ENCODE measurements at regions not wholly inside any gene's neighbourhood (a gene's known extent, or its start where the extent isn't known, plus 50 kb on each side); places are given as distances from the start of the nearest gene placed in this dataset.

DNA sequence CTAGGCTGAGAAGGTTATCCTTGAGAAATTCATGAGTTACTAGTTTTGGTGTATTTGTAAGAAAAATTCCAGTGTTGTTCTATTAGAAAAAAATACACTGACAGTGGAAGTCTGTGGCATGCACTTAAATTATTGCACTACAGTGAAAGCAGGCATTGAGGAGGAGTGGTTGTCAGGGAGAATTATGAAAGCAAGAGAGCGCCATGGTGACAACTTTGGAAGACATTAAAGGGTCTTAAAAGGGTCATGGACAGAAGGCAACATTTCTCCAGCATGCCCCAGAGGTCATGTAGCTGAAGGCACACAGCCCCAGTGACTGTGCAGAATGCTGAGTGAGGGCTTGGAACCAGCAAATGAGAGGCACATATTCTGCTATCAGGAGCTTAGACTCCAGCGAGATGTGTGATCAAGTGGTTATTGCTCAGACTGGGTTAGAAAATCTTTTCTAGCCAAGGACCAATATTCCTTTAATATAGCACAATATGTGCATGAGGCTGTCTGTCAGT is 292.7 kb downstream of the OLFM4 start:
- Histone ChIP-seq H3K27ac (no peak overlapping the region), H3K4me3 (no peak overlapping the region)
- no peak for DNase-seq (ENCODE audit: low spot score)
- TF ChIP-seq, protein P1, sequence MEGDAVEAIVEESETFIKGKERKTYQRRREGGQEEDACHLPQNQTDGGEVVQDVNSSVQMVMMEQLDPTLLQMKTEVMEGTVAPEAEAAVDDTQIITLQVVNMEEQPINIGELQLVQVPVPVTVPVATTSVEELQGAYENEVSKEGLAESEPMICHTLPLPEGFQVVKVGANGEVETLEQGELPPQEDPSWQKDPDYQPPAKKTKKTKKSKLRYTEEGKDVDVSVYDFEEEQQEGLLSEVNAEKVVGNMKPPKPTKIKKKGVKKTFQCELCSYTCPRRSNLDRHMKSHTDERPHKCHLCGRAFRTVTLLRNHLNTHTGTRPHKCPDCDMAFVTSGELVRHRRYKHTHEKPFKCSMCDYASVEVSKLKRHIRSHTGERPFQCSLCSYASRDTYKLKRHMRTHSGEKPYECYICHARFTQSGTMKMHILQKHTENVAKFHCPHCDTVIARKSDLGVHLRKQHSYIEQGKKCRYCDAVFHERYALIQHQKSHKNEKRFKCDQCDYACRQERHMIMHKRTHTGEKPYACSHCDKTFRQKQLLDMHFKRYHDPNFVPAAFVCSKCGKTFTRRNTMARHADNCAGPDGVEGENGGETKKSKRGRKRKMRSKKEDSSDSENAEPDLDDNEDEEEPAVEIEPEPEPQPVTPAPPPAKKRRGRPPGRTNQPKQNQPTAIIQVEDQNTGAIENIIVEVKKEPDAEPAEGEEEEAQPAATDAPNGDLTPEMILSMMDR (IDR thresholded peaks at IDR 0.05), result no peak

DNA sequence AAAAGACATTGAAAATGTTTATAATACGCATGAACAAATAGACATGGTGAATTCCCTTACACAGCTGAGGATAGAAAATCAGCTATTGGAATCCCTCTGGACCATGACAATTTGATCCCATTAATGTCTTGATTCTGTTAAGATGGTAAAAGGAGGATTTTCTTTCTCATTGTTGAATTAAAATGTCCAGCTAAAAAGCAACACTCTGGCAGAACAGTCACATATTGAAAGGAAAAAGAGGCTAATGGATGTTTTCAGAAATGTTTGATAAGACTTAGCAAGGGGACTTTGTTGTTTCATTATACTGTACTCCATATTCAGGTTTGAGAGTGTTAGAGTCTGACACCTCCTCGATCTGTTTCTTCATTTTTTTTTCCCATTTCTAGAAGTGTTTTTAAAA is 296.0 kb downstream of the OLFM4 start:
- TF ChIP-seq, protein P1 (IDR thresholded peaks at IDR 0.05), result no peak
- no peak overlapping the region for H3K27ac ChIP-seq
- DNase-seq (ENCODE audit: low spot score), result no peak
- no peak overlapping the region for H3K4me3 ChIP-seq

DNA sequence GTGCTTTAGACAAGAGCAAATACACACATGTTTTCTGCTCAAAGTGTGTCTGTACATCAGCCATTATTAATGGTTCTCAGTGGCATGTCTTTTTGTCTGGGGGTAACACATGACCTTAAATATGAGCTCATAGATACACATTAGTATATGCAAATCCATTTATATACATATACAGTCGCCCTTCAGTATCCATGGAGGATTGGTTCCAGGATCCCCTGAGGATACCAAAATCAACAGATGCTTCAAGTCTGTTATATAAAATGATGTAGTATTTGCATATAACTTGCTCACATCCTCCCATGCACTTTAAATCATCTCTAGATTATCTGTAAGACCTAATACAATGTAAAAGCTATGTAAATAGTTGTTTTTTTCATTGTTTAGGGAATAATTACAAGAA is 298.1 kb downstream of the OLFM4 start:
- TF ChIP-seq, protein P1 (IDR thresholded peaks at IDR 0.05), result no peak
- DNase-seq (ENCODE audit: low spot score), result no peak

DNA sequence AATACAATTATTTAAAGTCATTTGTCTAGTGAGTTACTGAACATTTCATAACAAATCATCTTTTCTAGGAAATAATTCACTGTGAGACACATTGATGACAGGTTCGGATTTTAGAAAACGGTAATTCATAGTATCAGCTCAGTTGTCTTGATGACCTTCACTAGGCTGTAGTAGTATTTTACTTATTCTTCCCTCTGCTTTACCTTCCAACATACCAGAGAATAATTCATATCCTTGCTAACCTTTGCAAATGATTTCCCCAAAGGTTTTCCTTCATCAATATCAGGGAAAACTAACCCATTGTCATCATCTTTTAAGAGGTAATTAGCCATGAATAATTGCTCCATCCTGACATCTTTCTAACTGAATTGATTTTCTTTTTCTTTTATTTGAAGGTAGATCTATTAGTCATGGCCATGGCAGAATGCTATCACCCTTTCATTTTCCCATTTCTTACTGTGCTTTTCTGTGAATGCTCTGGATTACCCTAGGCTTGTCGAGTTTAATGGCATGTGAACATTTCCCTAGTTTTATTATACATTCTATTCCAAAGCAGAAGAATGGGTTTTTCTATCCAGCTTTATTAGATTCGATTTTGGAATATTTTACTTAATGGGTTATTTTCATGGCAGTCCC is 299.2 kb downstream of the OLFM4 start:
- no peak for DNase-seq (ENCODE audit: low spot score)
- Histone ChIP-seq H3K4me3 (no peak overlapping the region), H3K27ac (no peak overlapping the region)
- TF ChIP-seq, protein P1 (IDR thresholded peaks at IDR 0.05), result no peak

More for the DNA sequence above, 298.1 kb downstream of the OLFM4 start:
- no peak overlapping the region for H3K4me3 ChIP-seq
- H3K27ac ChIP-seq, result no peak overlapping the region

DNA sequence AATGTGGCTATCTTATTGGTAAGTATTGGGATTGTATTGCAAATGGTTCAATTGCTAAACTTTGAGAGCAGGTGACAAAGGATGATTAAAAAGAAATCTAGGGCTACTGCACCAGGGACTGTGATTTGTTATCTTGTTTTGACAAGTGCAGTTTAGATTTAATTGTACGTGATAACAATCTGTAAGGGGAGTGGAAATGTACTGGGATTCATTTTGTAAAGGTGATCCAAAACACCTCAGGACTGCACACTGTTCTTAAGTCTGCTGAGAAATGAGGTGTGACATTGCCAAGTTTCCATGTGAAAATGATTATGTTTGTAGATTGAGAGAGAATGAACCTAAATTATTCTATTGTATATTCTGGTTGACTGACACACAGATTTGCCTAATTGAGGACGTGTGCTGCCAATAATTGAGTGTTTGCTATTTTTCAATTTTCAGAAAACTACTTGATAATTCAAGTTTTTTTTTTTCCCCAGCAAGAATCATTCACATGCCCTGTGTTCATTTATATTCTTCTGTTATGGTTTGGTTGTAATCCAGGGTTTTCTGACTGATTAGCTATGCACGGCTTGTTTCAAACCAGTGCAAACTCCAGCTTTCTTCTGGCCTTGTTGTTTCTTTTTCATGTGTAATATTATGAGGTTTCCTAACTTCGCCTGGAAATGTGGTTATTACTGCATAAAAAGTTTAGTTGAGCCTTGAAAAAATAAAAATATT is 308.0 kb downstream of the OLFM4 start:
- TF ChIP-seq, protein P1 (IDR thresholded peaks at IDR 0.05), result no peak
- no peak for DNase-seq (ENCODE audit: low spot score)
- H3K4me3 ChIP-seq, result no peak overlapping the region
- no peak overlapping the region for H3K27ac ChIP-seq

DNA sequence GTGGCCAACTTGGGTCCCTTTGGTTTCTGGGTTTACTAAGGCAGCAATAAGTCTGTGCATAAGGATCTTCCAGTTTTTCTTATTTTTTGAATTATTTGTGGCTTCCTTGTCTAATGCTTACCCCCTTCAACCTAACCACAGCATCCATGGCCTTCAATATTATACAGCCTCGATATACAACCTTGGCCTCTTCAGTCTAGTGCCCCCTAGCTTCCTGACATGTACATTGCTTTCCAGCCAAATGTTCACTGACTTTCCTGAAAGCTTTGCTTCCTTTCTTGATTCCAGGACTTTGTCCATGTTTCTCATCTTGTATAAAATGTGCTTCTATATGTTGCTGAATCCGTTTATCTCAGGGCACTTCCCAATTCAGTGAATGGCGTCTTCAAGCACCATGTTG is 310.1 kb downstream of the OLFM4 start:
- no peak for DNase-seq (ENCODE audit: low spot score)
- H3K27ac ChIP-seq, result no peak overlapping the region
- TF ChIP-seq, protein P1 (IDR thresholded peaks at IDR 0.05), result no peak
- H3K4me3 ChIP-seq, result no peak overlapping the region
